ENCODE measurements at regions not wholly inside any gene's neighbourhood (a gene's known extent, or its start where the extent isn't known, plus 50 kb on each side); places are given as distances from the start of the nearest gene placed in this dataset.

DNA sequence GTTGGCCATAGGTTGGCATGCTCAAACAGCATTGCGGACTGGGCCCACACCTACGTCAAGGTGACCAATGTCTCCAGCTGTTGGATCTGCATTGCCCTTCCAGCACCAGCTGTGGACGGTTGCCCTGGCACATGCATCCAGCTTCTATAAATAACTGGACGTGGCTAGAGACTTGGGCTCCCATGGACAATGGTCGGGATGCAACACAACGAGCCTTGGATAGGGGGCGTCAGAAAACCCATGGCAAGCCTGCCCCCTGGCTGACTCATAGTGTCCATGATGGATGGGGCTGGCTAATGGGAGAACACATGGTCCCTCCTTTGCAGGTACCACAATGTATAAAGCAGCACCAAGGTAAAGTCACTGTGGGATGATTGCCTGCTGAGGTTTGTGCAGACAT, 331.6 kb upstream of the FAR2 start:
- intact Hi-C loops (cut with micrococcal nuclease), result no loop called here

DNA sequence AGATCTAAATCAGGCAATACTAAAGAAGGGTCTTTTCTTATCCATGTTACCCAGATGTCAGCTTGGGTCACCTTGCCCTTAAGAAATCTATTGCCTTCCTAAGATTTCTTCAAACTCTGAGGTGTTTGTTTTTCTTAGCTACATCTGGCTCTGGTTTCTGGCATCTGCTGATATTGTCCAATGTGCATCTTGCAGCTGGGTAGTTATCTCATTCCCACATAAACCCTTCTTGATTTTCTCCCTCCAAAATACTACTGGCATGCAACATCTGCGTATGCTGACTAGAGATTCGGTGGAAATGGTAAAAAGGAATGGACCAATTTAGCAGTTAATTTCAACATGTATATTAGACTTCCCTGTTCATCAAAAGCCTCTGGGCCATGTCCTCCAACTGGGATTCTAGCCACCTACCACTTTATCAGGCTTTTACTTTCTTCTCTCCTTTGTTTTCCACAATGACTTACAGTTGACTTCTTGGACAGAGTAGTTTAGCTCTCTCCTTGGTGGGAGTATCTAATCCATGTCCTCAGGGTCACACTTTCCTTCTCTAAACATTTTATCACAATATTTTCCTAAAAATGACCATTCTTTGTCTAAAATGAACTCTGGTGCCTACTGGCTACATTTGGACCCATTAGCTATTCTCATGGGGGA, 324.8 kb upstream of the FAR2 start:
- intact Hi-C loops (cut with micrococcal nuclease), result no loop called here

DNA sequence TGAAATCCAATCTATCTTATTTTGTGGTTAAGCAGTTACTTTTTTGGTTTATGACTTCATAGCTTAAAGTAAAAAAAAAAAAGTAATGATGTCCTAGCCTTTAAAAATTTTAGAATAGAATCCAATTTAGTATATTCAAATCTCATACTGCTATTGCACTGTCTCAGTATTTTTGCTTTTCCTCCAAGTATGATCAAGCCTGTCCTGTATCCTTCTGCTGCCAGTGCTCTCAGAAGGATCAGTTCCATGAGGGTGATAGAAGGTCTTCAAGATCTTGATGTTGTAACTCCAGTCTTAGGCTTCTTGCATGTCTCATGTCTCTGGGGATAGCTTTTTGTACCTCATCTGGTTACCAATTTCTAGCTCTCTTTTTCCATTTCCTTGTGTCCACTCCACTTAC, 324.2 kb upstream of the FAR2 start:
- intact Hi-C loops (cut with micrococcal nuclease), result no loop called here

DNA sequence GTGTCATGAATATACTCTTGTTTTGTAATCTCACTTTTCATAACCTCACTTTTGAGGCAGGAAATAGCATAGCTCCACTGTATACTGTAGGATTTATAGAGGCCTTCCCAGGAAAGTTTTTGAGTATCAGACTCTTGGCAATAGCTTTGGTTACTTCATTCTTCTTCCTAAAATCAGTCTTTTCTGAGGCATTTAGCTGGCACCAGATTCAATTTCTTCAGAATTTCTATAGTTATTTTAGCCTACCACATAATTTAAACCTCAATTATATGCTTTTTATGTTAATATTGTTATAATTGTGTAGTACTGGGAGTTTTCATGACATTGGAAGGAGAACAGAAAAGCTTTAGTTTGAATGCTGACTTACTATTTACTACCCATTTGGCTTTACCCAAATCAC, 322.3 kb upstream of the FAR2 start:
- intact Hi-C loops (cut with micrococcal nuclease), result no loop called here

DNA sequence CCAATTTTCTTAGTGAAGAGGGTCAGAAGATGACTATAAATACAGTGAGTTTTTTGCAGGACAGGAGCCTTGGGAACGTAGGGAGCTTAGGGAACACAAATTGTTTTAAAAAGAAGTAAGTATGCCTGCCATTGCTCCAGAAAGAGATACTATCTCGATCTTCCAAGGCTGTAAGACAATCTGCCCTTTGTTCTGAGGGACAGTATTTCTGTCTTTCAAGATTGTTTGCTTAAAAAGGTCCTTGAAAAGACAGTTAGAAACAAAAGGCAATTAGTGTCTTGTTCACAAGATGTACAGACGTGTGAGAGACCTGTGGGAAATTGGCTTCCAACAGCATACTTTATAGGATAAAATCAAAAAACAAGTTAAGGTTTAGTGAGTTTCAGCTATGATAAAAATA, 321.2 kb upstream of the FAR2 start:
- intact Hi-C loops (cut with micrococcal nuclease), result no loop called here

DNA sequence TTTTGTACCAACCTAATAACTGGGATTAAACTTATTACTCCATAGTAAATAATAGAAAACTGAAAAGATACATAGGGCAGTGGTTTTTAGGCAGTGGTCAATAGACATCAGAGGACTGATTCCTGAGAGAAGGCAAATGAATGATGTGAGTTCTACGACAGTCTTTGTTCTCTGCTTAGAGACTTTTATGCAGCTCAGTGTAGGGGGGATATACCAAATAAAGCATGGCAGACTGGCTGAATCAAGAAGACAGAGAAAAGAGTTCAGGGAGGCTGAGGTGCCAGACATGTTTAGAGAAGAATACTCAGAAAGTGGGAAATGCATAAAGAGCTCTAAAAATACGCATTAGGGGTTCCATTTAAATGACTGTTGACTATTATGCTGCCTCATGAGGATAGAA, 320.8 kb upstream of the FAR2 start:
- intact Hi-C loops (cut with micrococcal nuclease), result no loop called here

DNA sequence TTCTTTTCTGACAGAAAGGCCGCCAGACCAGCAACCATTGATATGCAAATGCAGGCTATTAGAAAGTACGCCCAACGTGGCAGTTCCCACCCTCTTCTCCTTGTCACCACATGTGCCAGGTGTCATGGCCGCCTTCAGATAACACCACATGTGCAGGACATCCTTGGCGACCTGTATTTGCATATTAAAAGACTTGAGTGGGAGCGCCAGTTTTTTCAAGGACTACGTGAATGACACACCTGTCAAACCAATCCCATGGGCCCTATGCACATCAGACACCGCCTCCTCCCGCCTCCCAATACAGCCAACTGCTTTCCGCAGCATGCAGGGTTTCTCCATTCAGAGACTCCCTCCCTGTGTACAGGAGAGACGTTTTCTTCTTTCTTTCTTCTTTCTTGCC, 318.6 kb upstream of the FAR2 start:
- intact Hi-C loops (cut with micrococcal nuclease), result no loop called here

DNA sequence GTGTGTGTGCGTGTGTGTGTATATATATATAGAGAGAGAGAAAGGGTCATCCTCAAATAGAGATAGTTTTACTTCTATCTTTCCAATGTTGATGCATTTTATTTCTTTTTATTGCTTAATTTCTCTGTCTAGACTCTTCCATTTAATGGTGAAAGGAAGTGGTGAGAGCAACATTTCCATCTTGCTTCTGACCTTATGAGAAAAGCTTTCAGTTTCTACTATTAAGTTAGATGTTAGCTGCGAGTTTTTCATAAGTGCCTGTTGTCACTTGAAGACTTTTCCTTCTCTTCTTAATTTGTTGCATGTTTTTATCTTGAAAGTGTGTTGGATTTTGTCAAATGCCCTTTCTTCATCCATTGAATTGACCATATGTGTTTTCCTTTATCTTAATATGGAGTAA, 304.4 kb upstream of the FAR2 start:
- intact Hi-C loops (cut with micrococcal nuclease), result no loop called here

DNA sequence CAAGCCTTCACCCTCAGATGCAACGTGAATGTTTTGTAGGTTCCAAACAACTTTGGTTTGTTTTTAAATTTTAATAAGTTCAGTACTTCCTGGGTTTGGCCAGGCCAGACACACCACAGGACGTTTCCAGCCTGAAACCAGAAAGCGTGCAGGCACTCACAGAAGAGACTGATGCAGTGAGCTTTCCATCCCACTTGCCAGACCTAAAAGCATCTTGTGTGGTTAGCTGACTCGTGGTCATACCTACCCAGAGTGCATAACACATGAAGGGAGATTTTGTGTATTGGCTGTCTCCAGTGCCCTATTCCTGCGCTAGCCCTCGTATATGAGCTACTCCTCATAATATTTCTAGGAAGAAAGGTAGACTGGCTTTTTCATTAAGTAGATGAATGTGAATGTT, 297.3 kb upstream of the FAR2 start:
- intact Hi-C loops (cut with micrococcal nuclease), result no loop called here

DNA sequence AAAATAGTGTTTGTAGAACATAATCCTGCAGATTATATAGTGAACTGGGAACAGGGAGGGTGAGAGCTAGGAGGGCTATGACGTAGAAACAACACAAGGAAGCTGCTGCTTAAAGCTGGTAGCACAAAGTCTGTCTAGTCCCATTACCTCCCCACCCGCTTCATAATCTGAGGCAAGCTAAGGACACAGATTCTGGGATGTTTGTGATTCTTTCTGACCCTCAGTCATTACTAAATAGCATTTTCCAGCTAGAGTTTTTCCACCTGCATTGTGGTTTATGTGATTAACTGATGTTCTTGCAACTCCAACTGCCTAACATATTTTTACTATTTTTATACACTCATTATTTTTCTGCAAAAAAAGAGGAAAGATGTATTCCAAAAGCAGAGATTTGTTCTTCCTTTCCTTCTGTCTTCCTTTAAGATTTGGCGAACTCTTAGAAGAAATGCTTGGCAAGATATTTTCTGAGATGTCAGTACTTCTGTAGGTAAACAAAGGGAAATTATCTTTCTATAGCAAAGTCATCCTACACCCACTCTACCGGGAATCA, 293.2 kb upstream of the FAR2 start:
- intact Hi-C loops (cut with micrococcal nuclease), result no loop called here

DNA sequence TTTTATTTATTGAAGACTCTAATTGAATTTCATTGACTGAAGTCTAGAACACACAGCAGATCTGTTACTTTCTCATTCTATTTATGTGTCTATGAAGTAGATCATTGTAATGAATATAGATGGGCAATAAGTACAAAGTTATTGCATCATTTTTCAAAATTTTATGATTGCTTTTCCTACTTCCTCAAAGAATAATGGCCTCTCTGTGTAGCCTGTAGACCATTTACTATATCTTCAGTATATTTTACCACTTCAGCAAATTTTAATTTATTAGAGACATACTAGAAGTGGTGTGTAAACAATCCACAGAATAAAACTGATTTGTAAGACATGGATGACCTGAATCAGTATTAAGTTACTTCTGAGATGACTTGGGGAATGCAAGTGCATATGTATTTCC, 291.7 kb upstream of the FAR2 start:
- intact Hi-C loops (cut with micrococcal nuclease), result no loop called here

DNA sequence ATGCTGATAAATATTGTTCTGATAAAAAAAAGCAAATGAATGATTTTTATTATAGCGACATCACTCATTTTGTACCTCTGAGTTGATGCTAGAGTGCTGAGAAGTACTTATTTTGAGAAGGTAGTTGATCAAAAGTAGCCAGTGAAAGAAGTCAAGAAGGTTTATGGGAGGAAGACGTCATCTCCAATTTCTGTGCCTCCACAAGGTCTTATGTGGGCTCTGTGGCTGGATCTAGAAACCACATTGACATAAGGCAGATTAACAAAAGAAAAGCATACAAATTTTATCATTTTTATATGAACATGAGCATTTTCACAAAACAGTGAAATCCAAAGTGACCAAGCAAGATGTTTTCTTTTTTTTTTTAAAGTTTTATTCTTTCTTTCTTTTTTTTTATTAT, 289.5 kb upstream of the FAR2 start:
- intact Hi-C loops (cut with micrococcal nuclease), result no loop called here

DNA sequence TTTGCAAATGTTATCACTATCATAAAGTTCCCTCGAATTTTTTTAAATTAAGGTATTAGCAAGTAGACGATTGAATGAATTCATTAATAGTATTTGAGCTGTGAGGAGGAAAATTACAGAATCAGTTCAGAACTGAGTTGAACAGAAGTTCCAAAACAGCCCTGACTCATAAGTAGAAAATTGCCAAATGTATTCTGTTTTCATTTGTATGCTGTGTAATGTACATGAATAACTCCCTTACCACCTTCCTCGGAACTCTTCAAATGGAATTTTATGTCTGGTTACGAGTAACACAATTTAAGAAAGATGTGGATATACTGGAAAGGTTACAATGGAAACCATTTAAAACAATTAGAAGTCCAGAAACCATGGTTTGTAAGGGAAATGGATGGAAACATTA, 283.3 kb upstream of the FAR2 start:
- intact Hi-C loops (cut with micrococcal nuclease), result no loop called here

DNA sequence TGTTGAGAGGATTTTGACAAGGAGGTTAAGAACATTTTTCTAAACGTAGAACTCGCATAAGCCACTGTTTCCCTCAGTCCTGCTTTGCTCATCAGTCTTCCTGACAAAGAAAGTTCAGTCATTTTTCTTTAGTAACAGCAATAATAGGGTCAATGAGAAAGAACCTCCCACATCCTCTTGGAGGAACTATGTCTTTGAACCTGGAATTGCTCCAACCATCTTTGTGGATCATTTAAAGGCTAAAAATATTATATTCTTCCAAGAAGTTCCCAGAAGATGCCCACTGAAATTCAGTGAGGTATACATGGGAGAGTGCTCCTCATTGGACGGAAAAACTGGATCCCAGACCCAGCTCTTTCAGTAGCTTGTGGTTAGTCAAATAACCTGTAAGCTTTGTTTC, 282.8 kb upstream of the FAR2 start:
- intact Hi-C loops (cut with micrococcal nuclease), result no loop called here

DNA sequence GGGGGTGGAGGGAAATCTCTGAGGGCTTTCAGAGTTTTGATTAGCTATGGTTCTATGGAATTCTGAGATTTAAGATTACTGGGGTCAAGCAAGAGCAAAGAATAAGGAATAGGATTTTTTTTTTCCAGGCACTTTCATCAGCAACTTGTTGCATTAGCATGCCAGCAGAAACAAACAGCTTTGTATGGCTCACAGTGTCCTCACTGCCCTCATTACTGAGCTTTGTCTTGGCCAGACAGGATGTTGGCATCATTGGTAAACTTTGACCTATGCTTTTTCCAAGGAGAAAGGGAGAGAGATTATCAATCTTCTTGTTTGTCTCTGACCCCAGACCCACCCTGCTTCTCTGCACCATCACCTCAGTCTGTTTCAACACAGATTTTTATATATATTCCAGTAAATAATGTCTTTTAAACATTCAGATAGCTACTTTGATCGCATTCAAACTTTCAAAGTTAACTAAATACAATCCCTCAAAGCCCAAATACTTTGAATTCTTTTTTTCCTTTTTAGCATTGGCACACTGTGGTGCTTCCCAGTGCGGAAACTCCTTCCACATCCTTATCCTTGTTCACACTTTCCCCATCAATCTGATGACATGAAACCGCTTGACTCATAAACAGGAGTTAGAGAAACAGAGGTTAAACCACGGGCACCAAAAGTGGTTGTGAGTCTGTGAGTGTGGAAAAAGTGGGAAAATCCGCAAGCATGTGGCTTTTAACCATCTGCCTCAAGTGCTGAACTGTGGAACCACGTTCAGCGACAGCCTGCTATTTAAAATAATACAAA, 282.2 kb upstream of the FAR2 start:
- intact Hi-C loops (cut with micrococcal nuclease), result no loop called here

DNA sequence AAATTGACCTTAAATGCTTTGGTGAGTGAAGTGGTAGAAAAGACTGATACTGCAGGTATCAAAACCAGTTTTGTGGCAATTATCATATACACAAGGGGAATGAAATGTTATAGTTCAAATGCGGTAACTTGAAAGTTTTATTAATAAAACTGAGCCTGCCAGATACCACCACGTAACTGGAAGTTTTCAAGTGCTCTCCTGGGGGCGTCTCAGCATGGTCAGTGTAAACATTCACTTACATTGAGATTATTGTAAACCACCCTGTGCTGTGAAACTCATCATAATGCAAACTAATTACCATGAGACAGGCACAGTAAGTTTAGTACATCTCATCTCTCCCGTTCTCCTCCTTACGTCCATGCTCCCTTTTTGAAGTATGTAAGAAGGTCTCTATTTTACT, 280.7 kb upstream of the FAR2 start:
- intact Hi-C loops (cut with micrococcal nuclease), result no loop called here

DNA sequence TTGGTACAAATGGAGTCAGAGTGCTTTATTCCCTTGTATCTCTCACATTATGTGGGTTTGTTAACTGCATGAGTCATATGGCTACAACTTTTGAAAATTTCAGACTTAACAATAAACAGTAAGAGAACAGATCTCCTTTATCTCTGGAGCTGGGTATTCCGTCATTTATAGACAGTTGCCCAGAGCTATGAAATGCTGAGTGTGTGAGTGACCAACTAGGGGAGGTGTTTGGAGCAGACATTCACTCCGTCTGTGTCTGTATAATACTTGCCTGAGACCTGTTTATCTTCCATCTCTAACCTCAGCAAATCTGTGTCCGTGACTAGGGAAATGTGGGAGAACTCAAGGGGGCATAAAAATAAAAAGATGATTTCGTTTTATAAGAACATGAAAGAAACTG, 279.9 kb upstream of the FAR2 start:
- intact Hi-C loops (cut with micrococcal nuclease), result no loop called here

DNA sequence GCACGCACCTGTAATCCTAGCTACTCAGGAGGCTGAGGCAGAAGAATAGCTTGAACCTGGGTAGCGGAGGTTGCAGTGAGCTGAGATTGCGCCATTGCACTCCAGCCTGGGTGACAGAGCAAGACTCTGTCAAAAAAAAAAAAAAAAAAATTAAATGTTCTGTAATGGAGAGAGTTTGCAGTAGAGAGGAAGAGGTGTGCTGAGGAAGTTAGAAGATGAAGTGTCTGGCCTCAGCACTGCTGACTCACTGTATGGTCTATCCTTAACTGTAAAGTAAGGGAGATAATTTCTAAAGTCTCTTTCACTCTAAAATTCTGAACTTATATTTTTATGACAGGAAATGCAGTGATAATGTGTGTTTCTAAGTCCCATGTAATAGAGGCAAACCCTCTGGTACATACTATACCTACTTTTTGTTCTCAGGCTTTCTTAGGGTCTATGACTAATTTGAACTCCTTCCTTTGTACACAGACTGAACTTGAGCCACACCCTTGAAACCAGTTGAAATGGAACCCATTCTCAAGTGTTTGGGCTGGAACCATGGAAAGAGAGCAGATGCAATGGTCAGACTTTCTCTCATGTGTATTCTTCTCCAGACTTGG, 278.1 kb upstream of the FAR2 start:
- intact Hi-C loops (cut with micrococcal nuclease), result loop anchor here (10.0 kb wide), 1 partner anchor 1136 kb away; no protein-coding TSS in a partner anchor

DNA sequence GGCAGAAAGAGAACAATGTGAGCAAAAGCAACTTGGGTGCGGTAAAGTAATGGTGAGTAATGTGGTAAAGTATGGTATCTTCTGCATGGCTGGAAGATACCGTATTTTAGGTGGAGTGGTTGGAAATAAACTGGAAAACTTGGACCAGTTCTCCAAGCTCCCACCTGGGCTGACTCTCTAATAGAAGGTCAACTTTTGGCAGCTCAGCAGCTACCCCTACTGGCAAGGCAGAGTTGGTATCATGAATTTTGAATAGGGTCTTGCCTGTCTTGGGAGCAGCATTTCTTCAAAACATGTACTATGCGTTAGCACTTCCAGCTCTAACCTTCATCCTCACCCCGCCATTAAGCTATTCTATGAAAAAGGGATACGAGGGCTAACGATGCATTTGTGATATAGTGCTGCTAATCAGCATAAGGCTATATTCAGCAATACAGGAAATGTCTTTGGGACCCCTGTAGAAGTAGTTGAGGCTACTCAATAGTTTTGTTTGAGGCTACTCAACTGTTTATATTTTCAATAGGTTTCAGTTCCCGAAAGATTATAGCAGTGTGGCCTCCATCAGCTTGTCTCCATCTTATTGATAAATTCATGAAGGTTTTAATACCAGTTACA, 276.3 kb upstream of the FAR2 start:
- intact Hi-C loops (cut with micrococcal nuclease), result loop anchor here (10.0 kb wide), 1 partner anchor 1138 kb away; no protein-coding TSS in a partner anchor

DNA sequence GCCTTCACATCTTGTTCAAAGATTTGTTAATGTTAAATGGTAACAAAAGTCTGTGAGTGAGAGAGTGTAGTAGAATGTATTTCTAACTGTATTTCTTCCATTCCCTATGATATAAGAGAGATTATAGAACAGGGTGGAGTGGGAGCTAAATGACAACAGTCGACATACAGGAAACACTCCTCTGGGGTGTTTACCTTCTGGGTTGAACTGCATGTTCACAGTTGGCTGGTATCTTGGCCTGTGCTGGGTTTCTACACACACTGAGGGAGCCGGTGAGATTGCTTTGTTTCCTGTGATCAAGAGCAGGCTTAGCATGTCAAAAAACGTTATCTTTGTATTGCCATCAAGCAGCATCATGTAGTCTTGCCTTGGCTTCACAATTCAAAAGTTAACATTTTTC, 274.3 kb upstream of the FAR2 start:
- intact Hi-C loops (cut with micrococcal nuclease), result loop anchor here (10.0 kb wide), 1 partner anchor 1140 kb away; no protein-coding TSS in a partner anchor

DNA sequence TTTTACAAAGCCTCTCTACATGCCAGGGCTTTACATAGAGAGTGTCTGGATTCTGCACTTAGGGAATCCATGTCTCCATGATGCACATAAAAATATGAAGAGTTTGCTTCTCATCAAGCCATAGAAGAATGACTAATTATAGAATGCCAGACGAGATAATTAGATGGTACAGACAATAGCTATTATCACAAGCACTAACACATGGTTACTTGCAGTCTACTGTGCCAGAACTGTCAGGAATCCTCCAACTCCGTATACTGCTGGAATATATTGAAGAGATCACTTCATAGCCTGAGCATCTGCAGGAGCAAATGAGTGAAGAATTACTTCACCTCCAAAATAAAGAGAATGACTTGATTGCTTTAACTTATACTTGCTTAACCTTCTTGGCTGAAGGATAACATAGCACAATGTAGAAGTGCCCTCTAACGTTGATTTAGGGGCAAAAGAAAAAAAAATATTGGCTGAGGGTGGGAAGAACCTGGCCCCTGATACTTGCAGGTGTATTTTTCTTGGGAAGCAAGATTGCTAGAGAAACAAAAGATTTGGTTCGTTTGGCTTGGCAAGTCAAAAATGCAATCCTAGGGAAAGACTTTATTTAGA, 272.8 kb upstream of the FAR2 start:
- intact Hi-C loops (cut with micrococcal nuclease), result loop anchor here (10.0 kb wide), 1 partner anchor 1141 kb away; no protein-coding TSS in a partner anchor
